Panc1 (cell line): ENCODE measurements at regions not wholly inside any gene's neighbourhood (a gene's known extent, or its start where the extent isn't known, plus 50 kb on each side); places are given as distances from the start of the nearest gene placed in this dataset.

Source experiments
- ATAC-seq: fragments of 200-7000 bp; cut with Tn5 transposase; 2 replicates; pipeline ENCODE4 v1.9.1; 2020; ENCODE audit warnings: mild to moderate bottlenecking, moderate library complexity
- BruUV-seq: library from RNA; stranded (reverse); fragments of 400-500 nt; replicated peaks from 2 replicates; lab custom pipeline; 2021; lab: Mats Ljungman, UMichigan
- CTCF ChIA-PET: fragments of 300-600 bp; sonication (Branson Sonifier 250); formaldehyde crosslinking; loops from one replicate; lab custom pipeline; 2022; ENCODE audit warnings: antibody characterized with exemption; lab: Charles Lee
- POLR2A ChIA-PET: fragments of 300-600 bp; sonication (Branson Sonifier 250); formaldehyde crosslinking; loops from one replicate; lab custom pipeline; 2022; ENCODE audit warnings: antibody characterized with exemption; lab: Charles Lee
- DNase-seq: peaks from one replicate; pipeline ENCODE4 v3.0.0-alpha.2; 2010; ENCODE audit warnings: low read depth, low spot score
- H3K27ac ChIP-seq: 2 replicates; pipeline ENCODE4 v1.5.1; 2011; ENCODE audit warnings: mild to moderate bottlenecking, low read length, inconsistent platforms
- H3K27me3 ChIP-seq: fragments of 200-500 bp; sonication (Bioruptor generic); 2 replicates; pipeline ENCODE4 v1.6.0; 2014; ENCODE audit warnings: low read length, inconsistent platforms; ENCODE audit not compliant: control insufficient read depth, insufficient read depth
- H3K36me3 ChIP-seq: fragments of 200-500 bp; sonication (Bioruptor generic); 2 replicates; pipeline ENCODE4 v1.5.1; 2014; ENCODE audit warnings: inconsistent platforms, mild to moderate bottlenecking, low read length, moderate library complexity; ENCODE audit not compliant: control insufficient read depth, insufficient read depth
- H3K4me1 ChIP-seq: 2 replicates; pipeline ENCODE4 v1.5.1; 2011; ENCODE audit warnings: inconsistent platforms, mild to moderate bottlenecking, low read length, moderate library complexity; ENCODE audit not compliant: control insufficient read depth, insufficient read depth
- H3K4me3 ChIP-seq, 2 experiments: 2 replicates each; pipeline ENCODE4 v1.5.1; 2011 to 2012; ENCODE audit warnings: low read depth in 2 of 2, low read length in 2 of 2, mild to moderate bottlenecking in 2 of 2, inconsistent platforms in 1 of 2, moderate library complexity in 1 of 2
- H3K9me3 ChIP-seq: fragments of 200-500 bp; sonication (Bioruptor generic); 2 replicates; pipeline ENCODE4 v1.5.1; 2014; ENCODE audit warnings: low read depth, mild to moderate bottlenecking, inconsistent platforms, low read length, moderate library complexity; ENCODE audit not compliant: control insufficient read depth, insufficient read depth
- POLR2AphosphoS5 ChIP-seq: IDR thresholded peaks from 2 replicates; pipeline ENCODE4 v1.6.1; 2012; ENCODE audit warnings: mild to moderate bottlenecking, low read depth, low read length, moderate library complexity
- SIN3A ChIP-seq: IDR thresholded peaks from 2 replicates; pipeline ENCODE4 v1.6.1; 2012; ENCODE audit warnings: low read depth, mild to moderate bottlenecking, low read length, moderate library complexity, borderline replicate concordance; ENCODE audit not compliant: insufficient read depth
- TCF7L2 ChIP-seq: IDR thresholded peaks from 2 replicates; pipeline ENCODE4 v1.6.1; 2011; ENCODE audit warnings: mild to moderate bottlenecking, low read depth, low read length, inconsistent platforms
- in situ Hi-C: cut with HindIII; loops from 2 replicates; pipeline ENCODE4 v1.10.0; 2016; ENCODE audit warnings: low sequenced_read_pairs, low pct_unique_long_range_greater_than_20kb
- intact Hi-C: fragments of 100-400 bp; cut with micrococcal nuclease; formaldehyde crosslinking; loops from one replicate; pipeline ENCODE4 v1.10.0; 2022; ENCODE audit not compliant: unreplicated experiment
- TF ChIP-seq, protein P1 (sequence below), 2 experiments: IDR thresholded peaks; 2 replicates each; pipeline ENCODE4 v1.6.1; 2011 to 2012; ENCODE audit warnings: low read depth in 2 of 2, control low read depth in 1 of 2, low read length in 1 of 2, mild to moderate bottlenecking in 1 of 2, moderate library complexity in 1 of 2; ENCODE audit not compliant: insufficient read depth in 1 of 2
- TF ChIP-seq, protein P2 (sequence below): fragments of 450-650 bp; IDR thresholded peaks from 2 replicates; pipeline ENCODE4 v1.5.1; 2017; ENCODE audit warnings: mild to moderate bottlenecking

DNA sequence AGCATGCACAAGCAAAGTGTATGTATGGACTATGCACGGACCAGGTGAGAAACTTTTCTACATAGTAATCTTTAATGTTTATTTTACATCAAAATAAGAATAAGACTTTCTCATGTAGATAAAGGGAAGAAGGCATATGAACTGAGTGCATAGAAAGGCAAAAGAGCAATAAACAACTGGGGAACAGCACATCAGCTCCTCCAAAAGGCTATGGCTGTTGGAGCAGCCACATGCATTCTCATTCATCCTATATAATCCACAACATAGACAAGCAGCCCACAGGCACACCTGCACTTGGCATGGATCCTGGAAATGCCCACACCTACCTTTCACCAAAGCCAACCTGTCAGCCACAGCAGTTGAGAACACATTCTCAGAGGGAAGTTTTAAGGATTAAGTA lies 586.9 kb upstream of the INTU start:
- BruUV-seq: no TSS peak
- in situ Hi-C loops: no loop called here
- ChIA-PET POLR2A (no interaction called here), CTCF (no interaction called here)
- ATAC-seq: no peak
- TF ChIP-seq POLR2AphosphoS5: no peak
- TF ChIP-seq, protein P1, sequence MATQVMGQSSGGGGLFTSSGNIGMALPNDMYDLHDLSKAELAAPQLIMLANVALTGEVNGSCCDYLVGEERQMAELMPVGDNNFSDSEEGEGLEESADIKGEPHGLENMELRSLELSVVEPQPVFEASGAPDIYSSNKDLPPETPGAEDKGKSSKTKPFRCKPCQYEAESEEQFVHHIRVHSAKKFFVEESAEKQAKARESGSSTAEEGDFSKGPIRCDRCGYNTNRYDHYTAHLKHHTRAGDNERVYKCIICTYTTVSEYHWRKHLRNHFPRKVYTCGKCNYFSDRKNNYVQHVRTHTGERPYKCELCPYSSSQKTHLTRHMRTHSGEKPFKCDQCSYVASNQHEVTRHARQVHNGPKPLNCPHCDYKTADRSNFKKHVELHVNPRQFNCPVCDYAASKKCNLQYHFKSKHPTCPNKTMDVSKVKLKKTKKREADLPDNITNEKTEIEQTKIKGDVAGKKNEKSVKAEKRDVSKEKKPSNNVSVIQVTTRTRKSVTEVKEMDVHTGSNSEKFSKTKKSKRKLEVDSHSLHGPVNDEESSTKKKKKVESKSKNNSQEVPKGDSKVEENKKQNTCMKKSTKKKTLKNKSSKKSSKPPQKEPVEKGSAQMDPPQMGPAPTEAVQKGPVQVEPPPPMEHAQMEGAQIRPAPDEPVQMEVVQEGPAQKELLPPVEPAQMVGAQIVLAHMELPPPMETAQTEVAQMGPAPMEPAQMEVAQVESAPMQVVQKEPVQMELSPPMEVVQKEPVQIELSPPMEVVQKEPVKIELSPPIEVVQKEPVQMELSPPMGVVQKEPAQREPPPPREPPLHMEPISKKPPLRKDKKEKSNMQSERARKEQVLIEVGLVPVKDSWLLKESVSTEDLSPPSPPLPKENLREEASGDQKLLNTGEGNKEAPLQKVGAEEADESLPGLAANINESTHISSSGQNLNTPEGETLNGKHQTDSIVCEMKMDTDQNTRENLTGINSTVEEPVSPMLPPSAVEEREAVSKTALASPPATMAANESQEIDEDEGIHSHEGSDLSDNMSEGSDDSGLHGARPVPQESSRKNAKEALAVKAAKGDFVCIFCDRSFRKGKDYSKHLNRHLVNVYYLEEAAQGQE (IDR thresholded peaks at IDR 0.05; ENCODE audit: insufficient read depth in 1 of 2, low read depth in 2 of 2, low read length in 1 of 2): no peak
- no peak for TF ChIP-seq TCF7L2
- TF ChIP-seq SIN3A: no peak
- TF ChIP-seq, protein P2, sequence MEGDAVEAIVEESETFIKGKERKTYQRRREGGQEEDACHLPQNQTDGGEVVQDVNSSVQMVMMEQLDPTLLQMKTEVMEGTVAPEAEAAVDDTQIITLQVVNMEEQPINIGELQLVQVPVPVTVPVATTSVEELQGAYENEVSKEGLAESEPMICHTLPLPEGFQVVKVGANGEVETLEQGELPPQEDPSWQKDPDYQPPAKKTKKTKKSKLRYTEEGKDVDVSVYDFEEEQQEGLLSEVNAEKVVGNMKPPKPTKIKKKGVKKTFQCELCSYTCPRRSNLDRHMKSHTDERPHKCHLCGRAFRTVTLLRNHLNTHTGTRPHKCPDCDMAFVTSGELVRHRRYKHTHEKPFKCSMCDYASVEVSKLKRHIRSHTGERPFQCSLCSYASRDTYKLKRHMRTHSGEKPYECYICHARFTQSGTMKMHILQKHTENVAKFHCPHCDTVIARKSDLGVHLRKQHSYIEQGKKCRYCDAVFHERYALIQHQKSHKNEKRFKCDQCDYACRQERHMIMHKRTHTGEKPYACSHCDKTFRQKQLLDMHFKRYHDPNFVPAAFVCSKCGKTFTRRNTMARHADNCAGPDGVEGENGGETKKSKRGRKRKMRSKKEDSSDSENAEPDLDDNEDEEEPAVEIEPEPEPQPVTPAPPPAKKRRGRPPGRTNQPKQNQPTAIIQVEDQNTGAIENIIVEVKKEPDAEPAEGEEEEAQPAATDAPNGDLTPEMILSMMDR: no peak
- intact Hi-C loops: no loop called here
- Histone ChIP-seq H3K9me3 (no peaks in the 10 kb centered on the region), H3K27ac (no peak overlapping the region), H3K27me3 (no peaks in the 10 kb centered on the region), H3K4me3 (no peak overlapping the region), H3K36me3 (no peaks in the 10 kb centered on the region), H3K4me1 (no peaks in the 10 kb centered on the region)
- no peak for DNase-seq

DNA sequence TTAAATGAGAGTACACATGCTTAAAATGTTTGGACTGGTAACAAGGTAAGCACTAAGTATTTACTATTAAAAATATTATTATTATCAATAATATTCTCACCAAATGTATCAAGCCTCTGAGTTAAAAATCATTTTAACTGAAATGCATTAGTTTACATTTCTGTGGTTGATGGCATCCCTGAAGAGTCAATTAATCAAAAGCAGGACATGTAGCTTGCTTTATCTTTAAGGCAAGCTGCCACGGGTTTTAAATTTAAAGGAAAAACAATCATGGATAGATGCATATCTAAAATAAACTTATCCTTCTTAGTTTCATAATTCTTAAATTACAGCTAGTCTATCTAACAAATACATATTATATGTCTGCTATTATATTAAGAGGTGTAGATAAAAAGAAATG lies 584.8 kb upstream of the INTU start:
- Histone ChIP-seq H3K4me1 (no peaks in the 10 kb centered on the region), H3K27me3 (no peaks in the 10 kb centered on the region), H3K4me3 (no peak overlapping the region), H3K9me3 (no peaks in the 10 kb centered on the region), H3K27ac (no peak overlapping the region), H3K36me3 (no peaks in the 10 kb centered on the region)
- intact Hi-C loops (no loop called here), in situ Hi-C loops (no loop called here)
- no peak for DNase-seq
- ATAC-seq: no peak
- CTCF ChIA-PET: no interaction called here
- POLR2A ChIA-PET: no interaction called here
- TF ChIP-seq, protein P1 (IDR thresholded peaks at IDR 0.05; ENCODE audit: insufficient read depth in 1 of 2, low read depth in 2 of 2, low read length in 1 of 2): no peak
- no peak for TF ChIP-seq POLR2AphosphoS5
- no peak for TF ChIP-seq SIN3A
- no peak for TF ChIP-seq TCF7L2
- TF ChIP-seq, protein P2: no peak
- BruUV-seq: no TSS peak
